Colonic mucosa (tissue), 4 donors: ENCODE measurements at regions not wholly inside any gene's neighbourhood (a gene's known extent, or its start where the extent isn't known, plus 50 kb on each side); places are given as distances from the start of the nearest gene placed in this dataset.

ENCODE experiments used
- DNase-seq: peaks from one replicate; pipeline ENCODE4 v3.0.0-alpha.2; 2020
- H3K27ac ChIP-seq: fragments of 200-600 bp; one replicate; pipeline ENCODE4 v1.8.0; 2021
- H3K27me3 ChIP-seq: fragments of 200-600 bp; one replicate; pipeline ENCODE4 v1.8.0; 2021
- H3K36me3 ChIP-seq: fragments of 200-600 bp; one replicate; pipeline ENCODE4 v1.8.0; 2021
- H3K4me1 ChIP-seq: fragments of 200-600 bp; one replicate; pipeline ENCODE4 v1.8.0; 2021; ENCODE audit warnings: mild to moderate bottlenecking
- H3K4me3 ChIP-seq: fragments of 200-600 bp; one replicate; pipeline ENCODE4 v1.8.0; 2021
- H3K9ac ChIP-seq, 2 donors: one replicate each; pipeline ENCODE4 v1.7.0; 2013; ENCODE audit warnings: control low read depth in 2 of 2, low read depth in 2 of 2, low read length in 2 of 2
- H3K9me3 ChIP-seq: fragments of 200-600 bp; one replicate; pipeline ENCODE4 v1.8.0; 2021
- CTCF ChIP-seq: fragments of 200-600 bp; IDR thresholded peaks from one replicate; pipeline ENCODE4 v1.8.0; 2022; ENCODE audit warnings: antibody characterized with exemption, mild to moderate bottlenecking
- intact Hi-C: fragments of 100-400 bp; cut with DNase I; formaldehyde crosslinking; loops from one replicate; pipeline ENCODE4 v1.14.1; 2022
- donor health status: healthy.
- donor health status: DM: no; HTN: no; CAD: no.
- donor health status: DM: no; HTN: no; CAD: no.

- no peak for TF ChIP-seq CTCF
- no peaks in the 10 kb centered on the region for H3K36me3 ChIP-seq
- H3K4me3 ChIP-seq, result no peak overlapping the region
- DNase-seq, result no peak
- H3K27ac ChIP-seq, result no peak overlapping the region
- H3K9ac ChIP-seq, result no peak overlapping the region
- no peaks in the 10 kb centered on the region for H3K4me1 ChIP-seq
- intact Hi-C loops, result no loop called here
- H3K9me3 ChIP-seq, result no peaks in the 10 kb centered on the region
- H3K27me3 ChIP-seq, result no peaks in the 10 kb centered on the region
These were observed 174.4 kb upstream of the PHYHIPL start for GRCh38 chr10:59002011-59002410.

- intact Hi-C loops, result no loop called here
- Histone ChIP-seq H3K4me1 (no peaks in the 10 kb centered on the region), H3K36me3 (no peaks in the 10 kb centered on the region), H3K27ac (no peak overlapping the region), H3K27me3 (no peaks in the 10 kb centered on the region), H3K9ac (no peak overlapping the region), H3K4me3 (no peak overlapping the region), H3K9me3 (no peaks in the 10 kb centered on the region)
- DNase-seq, result no peak
- TF ChIP-seq CTCF, result no peak
These were observed 173.2 kb upstream of the PHYHIPL start for GRCh38 chr10:59003203-59003602.

GRCh38 chr10:59004392-59004791 lies 172.1 kb upstream of the PHYHIPL start:
- Histone ChIP-seq H3K9me3 (no peaks in the 10 kb centered on the region), H3K9ac (no peak overlapping the region), H3K4me3 (no peak overlapping the region), H3K4me1 (no peaks in the 10 kb centered on the region), H3K27me3 (no peaks in the 10 kb centered on the region), H3K27ac (no peak overlapping the region), H3K36me3 (no peaks in the 10 kb centered on the region)
- no peak for DNase-seq
- intact Hi-C loops, result no loop called here
- TF ChIP-seq CTCF, result no peak

- Histone ChIP-seq H3K9me3 (no peaks in the 10 kb centered on the region), H3K36me3 (no peaks in the 10 kb centered on the region), H3K27me3 (no peaks in the 10 kb centered on the region), H3K4me3 (no peak overlapping the region), H3K9ac (no peak overlapping the region), H3K27ac (no peak overlapping the region), H3K4me1 (no peaks in the 10 kb centered on the region)
- intact Hi-C loops, result no loop called here
- no peak for DNase-seq
- no peak for TF ChIP-seq CTCF
These were observed 169.7 kb upstream of the PHYHIPL start for GRCh38 chr10:59006511-59007306.

- Histone ChIP-seq H3K27ac (no peak overlapping the region), H3K9ac (no peak overlapping the region), H3K9me3 (no peaks in the 10 kb centered on the region), H3K27me3 (no peaks in the 10 kb centered on the region), H3K4me3 (no peak overlapping the region), H3K36me3 (no peaks in the 10 kb centered on the region), H3K4me1 (no peaks in the 10 kb centered on the region)
- TF ChIP-seq CTCF, result no peak
- intact Hi-C loops, result no loop called here
- no peak for DNase-seq
These were observed 169.0 kb upstream of the PHYHIPL start for GRCh38 chr10:59007307-59008025.
